ENCODE measurements at regions not wholly inside any gene's neighbourhood (a gene's known extent, or its start where the extent isn't known, plus 50 kb on each side); places are given as distances from the start of the nearest gene placed in this dataset.
"Not testable (repeated sequence)": the region's sequence is repeated elsewhere in the genome, so short reads cannot be mapped to it uniquely, and the experiment has no call there.

DNA sequence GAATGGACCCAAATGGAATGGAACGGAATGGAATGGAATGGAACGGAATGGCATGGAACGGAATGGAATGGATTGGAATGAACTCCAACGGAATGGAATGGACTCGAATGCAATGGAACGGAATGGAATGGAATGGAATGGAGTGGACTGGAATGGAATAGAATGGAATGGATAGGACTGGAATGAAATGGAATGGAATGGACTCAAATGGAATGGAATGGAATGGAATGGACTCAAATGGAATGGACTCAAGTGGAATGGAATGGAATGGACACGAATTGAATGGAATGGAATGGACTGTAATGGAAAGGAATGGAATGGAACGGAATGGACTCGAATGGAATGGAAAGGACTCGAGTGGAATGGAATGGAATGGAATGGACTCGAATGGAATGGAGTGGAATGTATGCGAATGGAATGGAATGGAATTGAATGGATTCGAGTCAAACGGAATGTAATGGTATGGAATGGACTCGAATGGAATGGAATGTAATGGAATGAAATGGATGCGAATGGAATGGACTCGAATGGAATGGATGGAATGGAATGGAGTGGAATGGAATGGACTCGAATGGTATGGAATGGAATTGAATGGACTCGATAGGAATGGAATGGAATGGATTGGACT lies 101.0 kb upstream of the FBXO28 start:
- not testable (repeated sequence) for H3K27ac ChIP-seq, H3K4me3 ChIP-seq, H3K36me3 ChIP-seq, H3K27me3 ChIP-seq, H3K4me1 ChIP-seq
- H3K9me3 ChIP-seq (replicated peaks), result peaks cover 12% of the 10 kb centered on the region
- peak in 1 of 2 experiments; percentile 11 for DNase-seq

DNA sequence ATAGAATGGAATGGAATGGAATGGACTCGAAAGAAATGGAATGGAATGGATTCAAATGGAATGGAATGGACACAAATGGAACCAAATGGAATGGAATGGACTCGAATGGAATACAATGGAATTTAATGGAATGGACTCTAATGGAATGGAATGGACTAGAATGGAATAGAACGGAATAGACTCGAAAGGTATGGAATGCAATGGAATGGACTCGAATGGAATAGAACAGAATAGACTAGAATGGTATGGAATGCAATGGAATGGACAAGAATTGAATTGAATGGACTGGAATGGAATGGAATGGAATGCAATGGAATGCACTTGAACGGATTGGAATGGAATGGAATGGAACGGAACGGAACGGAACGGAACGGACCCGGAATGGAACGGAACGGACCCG lies 101.7 kb upstream of the FBXO28 start:
- H3K9me3 ChIP-seq (replicated peaks), result peaks cover 12% of the 10 kb centered on the region
- H3K4me3 ChIP-seq, H3K27me3 ChIP-seq, H3K4me1 ChIP-seq, H3K27ac ChIP-seq, DNase-seq, H3K36me3 ChIP-seq: not testable (repeated sequence)

DNA sequence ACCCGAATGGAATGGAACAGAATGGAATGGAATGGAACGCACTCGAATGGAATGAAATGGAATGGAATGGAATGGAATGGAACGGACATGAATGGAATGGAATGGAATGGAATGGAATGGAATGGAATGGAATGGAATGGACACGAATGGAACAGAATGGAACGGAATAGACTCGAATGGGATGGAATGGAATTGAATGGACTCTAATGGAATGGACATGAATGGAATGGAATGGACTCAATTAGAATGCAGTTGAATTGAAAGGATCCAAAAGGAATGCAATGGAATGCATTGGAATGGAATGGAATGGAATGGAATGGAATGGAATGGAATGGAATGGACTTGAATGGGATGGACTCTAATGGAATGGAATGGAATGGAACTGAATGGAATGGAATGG lies 102.2 kb upstream of the FBXO28 start:
- peaks cover 12% of the 10 kb centered on the region for H3K9me3 ChIP-seq (replicated peaks)
- not testable (repeated sequence) for H3K27me3 ChIP-seq, H3K4me1 ChIP-seq, H3K4me3 ChIP-seq, H3K36me3 ChIP-seq, DNase-seq, H3K27ac ChIP-seq

DNA sequence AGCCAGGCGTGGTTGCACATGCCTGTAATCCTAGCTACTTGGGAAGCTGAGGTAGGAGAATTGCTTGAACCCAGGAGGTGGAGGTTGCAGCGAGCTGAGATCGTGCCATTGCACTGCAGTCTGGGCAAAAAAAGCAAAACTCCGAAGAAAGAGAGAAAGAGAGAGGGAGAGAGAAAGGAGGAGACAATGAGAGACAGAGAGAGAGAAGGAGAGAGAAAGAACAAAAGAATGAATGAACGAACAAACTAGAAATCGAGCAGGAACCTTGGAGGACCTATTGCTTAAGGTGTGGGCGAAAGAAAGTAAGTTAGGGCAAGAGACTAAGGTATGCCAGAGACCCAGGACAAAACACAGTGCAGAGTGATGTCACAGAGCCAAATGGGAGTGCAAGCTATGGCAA lies 102.8 kb upstream of the FBXO28 start:
- not testable (repeated sequence) for H3K27ac ChIP-seq, H3K4me3 ChIP-seq, H3K4me1 ChIP-seq, H3K27me3 ChIP-seq, H3K36me3 ChIP-seq, DNase-seq
- peaks cover 12% of the 10 kb centered on the region for H3K9me3 ChIP-seq (replicated peaks)

DNA sequence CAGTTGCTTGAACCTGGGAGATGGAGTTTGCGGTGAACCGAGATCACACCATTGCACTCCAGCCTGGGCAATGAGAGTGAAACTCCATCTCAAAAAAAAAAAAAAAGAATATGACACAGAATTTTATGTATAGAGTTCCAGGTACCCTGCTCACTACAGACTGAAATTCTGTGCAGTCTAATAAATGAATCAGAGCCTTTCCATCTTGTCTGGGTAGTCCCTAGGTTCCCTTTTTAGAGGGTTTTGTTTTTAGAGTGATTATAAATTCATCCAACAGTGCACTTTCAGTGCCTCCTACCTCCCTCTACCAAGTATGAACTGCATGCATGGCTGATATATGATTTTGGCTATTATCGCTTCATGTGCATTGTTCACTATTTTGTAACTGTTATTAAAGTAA lies 107.9 kb upstream of the FBXO28 start:
- not testable (repeated sequence) for H3K4me1 ChIP-seq; H3K4me3 ChIP-seq; H3K27me3 ChIP-seq; DNase-seq; H3K9me3 ChIP-seq (replicated peaks); H3K27ac ChIP-seq; H3K36me3 ChIP-seq

DNA sequence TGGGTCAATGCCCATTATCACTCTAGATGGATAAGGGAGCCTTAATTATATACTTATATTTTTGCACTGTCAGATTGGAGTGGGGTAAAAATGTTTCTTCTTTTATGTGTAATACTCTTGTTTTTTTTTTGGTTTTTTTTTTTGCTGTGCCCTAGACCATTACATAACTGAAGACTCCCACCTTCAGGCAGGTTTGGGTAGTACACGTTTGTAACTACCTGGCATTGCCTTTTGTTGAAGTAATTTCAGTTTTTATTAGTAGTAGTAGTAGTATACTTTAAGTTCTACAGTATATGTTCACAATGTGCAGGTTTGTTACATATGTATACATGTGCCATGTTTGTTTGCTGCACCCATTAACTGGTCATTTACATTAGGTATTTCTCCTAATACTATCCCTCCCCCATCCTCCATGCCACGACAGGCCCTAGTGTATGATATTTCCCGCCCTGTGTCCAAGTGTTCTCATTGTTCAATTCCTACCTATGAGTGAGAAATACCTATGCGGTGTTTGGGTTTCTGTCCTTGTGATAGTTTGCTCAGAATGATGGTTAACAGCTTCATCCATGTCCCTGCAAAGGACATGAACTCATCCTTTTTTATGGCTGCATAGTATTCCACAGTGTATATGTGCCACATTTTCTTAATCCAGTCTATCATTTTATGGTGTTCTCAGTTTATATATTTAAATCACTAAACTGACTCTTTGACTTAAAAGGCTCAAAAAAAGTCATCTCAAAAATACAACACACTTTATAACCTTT lies 109.2 kb upstream of the FBXO28 start:
- H3K9me3 ChIP-seq (replicated peaks); H3K27me3 ChIP-seq; H3K4me3 ChIP-seq; H3K27ac ChIP-seq; H3K36me3 ChIP-seq; H3K4me1 ChIP-seq: not testable (repeated sequence)
- DNase-seq, result peak; percentile 49 to 61

DNA sequence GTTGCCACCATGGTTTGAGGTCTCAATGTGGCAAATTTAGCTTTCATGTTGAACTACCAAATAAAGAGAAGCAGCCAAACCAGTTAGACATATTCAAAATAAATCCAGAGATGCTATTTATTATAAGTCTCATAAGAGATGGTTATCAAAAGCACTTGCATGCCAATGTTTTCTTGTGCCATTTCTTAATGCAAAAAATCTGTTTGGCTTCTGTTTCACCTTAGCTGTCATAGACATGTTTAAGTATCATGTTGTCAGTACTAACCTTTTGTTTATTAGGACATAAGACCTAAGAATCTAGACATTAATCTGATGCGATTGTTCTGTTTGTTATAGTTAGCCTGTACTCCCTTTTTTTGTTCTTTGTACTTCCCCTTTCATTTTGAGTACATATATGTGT lies 110.0 kb upstream of the FBXO28 start:
- H3K9me3 ChIP-seq (replicated peaks); H3K36me3 ChIP-seq; H3K4me1 ChIP-seq; H3K27ac ChIP-seq; H3K27me3 ChIP-seq; H3K4me3 ChIP-seq; DNase-seq: not testable (repeated sequence)

DNA sequence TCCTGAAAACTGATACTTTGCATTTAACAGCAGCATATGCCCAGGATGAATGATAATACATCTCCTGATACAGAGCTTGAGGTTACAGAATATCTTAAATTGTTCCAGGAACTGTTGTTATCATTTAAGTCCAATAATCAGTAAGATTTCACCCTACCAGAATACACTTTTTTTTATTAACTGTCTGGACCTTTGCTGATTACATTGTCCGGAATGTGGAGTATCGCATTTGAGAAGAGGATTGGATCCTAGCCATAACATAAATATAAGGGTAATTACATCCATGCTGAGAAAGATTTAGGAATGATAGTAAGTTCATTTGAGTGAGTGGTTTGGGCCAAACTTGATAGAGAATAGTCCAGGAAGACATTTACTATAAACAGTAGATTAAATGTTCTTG lies 112.2 kb upstream of the FBXO28 start:
- not testable (repeated sequence) for H3K27me3 ChIP-seq; H3K4me3 ChIP-seq; H3K4me1 ChIP-seq; H3K9me3 ChIP-seq (replicated peaks); DNase-seq; H3K36me3 ChIP-seq; H3K27ac ChIP-seq

DNA sequence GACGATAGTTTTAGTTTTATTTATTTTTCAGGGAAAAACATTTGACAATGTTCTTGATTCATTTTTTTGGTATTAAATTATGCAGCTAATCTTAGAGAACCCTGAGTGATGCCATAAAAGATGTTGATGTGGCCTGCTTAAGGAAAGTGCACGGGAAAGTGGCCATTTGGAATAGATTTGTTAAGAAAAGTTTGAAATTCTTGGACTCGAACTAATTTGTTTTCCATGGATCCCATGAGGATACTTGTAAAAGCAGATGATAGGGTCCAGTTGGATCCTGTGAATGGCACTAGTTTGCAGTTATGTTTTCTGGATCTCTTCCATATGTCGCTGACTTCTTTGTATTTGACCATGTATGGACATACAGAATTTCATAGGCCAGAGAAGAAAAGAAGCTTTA lies 114.2 kb upstream of the FBXO28 start:
- H3K4me1 ChIP-seq; H3K27me3 ChIP-seq; H3K36me3 ChIP-seq; DNase-seq; H3K9me3 ChIP-seq (replicated peaks); H3K4me3 ChIP-seq; H3K27ac ChIP-seq: not testable (repeated sequence)

DNA sequence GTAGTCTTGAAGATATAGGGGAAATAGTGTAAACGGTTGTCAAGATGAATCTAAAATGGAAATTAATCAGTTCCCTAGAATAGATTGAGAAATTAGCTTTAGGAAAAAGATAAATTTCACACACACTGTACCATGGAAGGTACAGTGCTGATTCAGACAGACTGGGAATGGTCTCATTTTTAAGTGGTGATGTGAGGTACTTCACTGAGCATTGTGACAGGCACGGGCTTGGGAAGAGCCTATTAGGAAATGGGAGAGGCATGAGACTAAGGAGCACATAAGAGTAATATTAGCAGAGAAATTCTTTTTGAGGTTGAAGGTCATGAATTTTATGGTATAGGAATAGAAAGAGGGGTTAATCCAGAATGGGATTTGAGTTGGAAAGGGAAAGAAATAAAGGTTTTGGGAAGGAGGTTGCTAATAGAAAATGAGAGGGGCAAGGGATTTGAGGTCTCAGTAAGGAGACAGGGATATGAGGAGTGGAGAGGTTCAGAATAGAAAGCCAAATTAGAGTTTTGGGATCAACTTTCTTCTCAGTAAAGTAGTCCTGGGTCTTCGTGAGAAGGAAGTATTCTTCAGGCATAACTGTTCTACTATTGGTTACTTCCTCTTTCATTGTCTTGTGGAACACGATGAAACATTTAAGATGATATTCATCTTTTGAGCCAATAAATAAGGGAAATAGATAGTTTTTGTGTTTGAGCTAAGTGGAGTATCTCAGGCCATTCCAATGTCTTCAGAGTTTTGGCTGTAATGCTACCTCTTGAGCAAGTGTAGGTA lies 115.0 kb upstream of the FBXO28 start:
- H3K4me1 ChIP-seq; H3K9me3 ChIP-seq (replicated peaks); H3K4me3 ChIP-seq; H3K27ac ChIP-seq; DNase-seq; H3K27me3 ChIP-seq; H3K36me3 ChIP-seq: not testable (repeated sequence)

DNA sequence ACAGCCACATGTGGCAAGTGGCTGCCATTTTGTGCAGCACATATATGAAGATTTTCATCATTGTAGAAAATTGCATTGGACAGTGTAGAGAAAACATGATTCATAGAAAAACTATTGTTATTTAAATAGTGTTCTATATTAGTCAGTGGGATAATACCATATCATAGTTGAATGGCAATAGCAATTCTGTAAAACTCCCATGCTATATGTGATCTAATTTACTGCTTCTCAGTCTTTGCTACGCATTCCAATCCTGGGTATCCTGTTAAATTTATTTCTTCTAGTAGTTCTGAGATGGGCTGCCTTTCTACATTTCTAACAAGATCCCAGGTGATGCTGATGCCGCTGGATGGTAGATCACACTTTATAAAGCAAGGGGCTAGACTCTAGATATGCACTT lies 117.5 kb upstream of the FBXO28 start:
- H3K9me3 ChIP-seq (replicated peaks); H3K4me1 ChIP-seq; H3K4me3 ChIP-seq; H3K36me3 ChIP-seq; DNase-seq; H3K27me3 ChIP-seq; H3K27ac ChIP-seq: not testable (repeated sequence)

DNA sequence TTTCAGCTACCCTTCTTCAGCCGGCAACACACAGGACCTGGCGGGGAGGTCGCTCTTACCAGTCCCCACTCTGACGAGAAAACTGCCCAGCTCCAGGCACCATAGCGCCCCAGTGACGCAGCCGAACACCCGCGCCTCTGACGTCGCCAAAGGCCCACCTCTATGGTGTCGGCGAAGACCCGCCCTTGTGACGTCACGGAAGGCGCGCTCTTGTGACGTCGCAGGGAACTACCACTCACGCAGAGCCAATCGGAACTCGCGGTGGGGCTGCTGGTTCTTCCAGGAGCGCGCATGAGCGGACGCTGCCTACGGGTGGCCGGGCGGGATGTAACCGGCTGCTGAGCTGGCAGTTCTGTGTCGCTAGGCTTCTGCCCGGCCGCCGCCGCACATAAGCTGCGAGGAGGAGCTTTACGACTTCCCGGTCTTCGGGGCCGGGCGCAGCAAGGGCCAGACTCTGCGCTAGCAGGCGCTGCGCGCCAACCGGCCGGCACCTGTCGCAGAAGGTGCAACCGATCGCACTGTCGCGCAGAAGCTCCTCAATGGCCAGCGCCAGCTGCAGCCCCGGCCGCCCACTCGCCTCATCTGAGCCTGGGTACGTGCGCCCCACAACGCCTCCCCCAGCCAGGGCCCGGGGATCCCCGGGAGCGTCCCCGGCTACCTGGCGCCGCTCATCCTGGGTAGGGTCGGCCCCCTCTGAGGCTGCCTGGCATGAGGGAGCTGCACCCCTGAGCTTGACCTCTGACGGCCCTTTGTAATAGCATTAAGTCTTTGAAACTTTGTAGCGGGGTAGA lies 121.3 kb upstream of the FBXO28 start:
- not testable (repeated sequence) for H3K36me3 ChIP-seq; H3K4me1 ChIP-seq; H3K27me3 ChIP-seq; H3K9me3 ChIP-seq (replicated peaks)
- Histone ChIP-seq H3K27ac (peak overlapping the region; percentile 54), H3K4me3 (peak overlapping the region; percentile 83)
- peak; percentile 99 for DNase-seq

DNA sequence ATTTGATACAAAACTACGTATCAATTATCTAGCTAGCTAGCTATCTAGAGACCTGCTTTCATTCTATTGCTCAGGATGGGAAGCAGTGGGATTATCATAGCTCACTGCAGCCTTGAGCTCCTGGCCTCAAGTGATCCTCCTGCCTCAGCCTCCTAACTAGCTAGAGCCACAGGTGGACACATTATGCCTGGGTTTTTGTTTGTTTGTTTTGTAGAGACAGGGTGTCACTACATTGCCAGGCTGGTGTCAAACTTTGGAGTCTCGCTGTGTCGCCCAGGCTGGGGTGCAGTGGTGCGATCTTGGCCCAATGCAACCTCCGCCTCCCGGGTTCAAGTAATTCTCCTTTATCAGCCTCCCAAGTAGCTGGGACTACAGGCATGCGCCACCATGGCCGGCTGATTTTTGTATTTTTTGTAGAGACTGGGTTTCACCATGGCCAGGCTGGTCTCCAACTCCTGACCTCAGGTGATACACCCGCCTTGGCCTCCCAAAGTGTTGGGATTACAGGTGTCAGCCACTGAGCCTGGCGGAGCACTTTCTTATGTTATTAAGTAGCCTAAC lies 122.5 kb upstream of the FBXO28 start:
- H3K27ac ChIP-seq; H3K36me3 ChIP-seq; H3K27me3 ChIP-seq; H3K4me1 ChIP-seq; DNase-seq; H3K9me3 ChIP-seq (replicated peaks); H3K4me3 ChIP-seq: not testable (repeated sequence)

DNA sequence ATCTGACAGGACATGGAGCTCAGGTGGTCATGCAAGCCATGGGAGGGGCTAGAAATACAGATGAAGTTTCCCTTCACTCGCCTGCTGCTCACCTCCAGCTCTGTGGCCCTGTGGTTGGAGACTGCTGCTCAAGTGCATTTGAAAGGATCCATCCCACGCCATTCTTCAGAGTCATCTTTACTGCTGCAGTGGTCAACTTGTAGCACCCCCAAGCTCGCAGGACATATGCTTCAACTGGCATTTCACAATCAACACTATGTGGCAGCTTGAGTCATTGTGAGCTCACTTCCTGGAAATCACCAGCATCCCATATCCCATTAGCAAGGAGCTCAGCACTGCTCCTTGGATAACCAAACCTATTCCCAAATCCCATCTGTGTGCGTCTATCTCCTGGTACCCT lies 116.2 kb upstream of the TP53BP2 start:
- H3K9me3 ChIP-seq (replicated peaks); DNase-seq; H3K27me3 ChIP-seq; H3K4me3 ChIP-seq; H3K4me1 ChIP-seq; H3K36me3 ChIP-seq; H3K27ac ChIP-seq: not testable (repeated sequence)

DNA sequence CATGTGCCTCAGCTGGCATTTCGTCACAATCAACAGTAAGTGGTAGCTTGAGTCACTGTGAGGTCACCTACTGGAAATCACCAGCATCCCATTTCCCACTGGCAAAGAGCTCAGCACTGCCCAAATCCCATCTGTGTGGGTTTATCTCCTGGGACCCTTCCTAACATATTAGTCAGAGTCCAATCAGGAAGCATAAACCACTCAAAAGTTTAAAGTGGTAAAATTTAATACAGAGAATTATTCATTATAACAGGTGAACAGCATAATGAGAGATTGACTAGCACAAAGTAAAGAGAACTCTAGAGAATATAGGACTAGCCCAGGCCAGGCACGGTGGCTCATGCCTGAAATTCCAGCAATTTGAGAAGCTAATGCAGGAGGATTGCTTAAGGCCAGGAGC lies 107.1 kb upstream of the TP53BP2 start:
- DNase-seq; H3K9me3 ChIP-seq (replicated peaks); H3K27ac ChIP-seq; H3K27me3 ChIP-seq; H3K4me1 ChIP-seq; H3K4me3 ChIP-seq; H3K36me3 ChIP-seq: not testable (repeated sequence)
